NB4 (cell line): ENCODE measurements at regions not wholly inside any gene's neighbourhood (a gene's known extent, or its start where the extent isn't known, plus 50 kb on each side); places are given as distances from the start of the nearest gene placed in this dataset.

Source experiments
- CTCF ChIP-seq: IDR thresholded peaks from one replicate; pipeline ENCODE4 v1.5.1; 2012; ENCODE audit warnings: low read depth, low read length
- MAX ChIP-seq: IDR thresholded peaks from 2 replicates; pipeline ENCODE4 v1.6.1; 2011; ENCODE audit warnings: low read depth, low read length
- MYC ChIP-seq: IDR thresholded peaks from 2 replicates; pipeline ENCODE4 v1.6.1; 2011; ENCODE audit warnings: low read depth, low read length
- POLR2A ChIP-seq: IDR thresholded peaks from 2 replicates; pipeline ENCODE4 v1.6.1; 2011; ENCODE audit warnings: mild to moderate bottlenecking; ENCODE audit not compliant: insufficient read length; ENCODE audit errors: extremely low read depth

- TF ChIP-seq CTCF (no peak), MAX (no peak), MYC (no peak), POLR2A (no peak)
Measured at GRCh38 chr3:44013967-44014366, 227.7 kb upstream of the TOPAZ1 start.
